ENCODE measurements at regions not wholly inside any gene's neighbourhood (a gene's known extent, or its start where the extent isn't known, plus 50 kb on each side); places are given as distances from the start of the nearest gene placed in this dataset.

DNA sequence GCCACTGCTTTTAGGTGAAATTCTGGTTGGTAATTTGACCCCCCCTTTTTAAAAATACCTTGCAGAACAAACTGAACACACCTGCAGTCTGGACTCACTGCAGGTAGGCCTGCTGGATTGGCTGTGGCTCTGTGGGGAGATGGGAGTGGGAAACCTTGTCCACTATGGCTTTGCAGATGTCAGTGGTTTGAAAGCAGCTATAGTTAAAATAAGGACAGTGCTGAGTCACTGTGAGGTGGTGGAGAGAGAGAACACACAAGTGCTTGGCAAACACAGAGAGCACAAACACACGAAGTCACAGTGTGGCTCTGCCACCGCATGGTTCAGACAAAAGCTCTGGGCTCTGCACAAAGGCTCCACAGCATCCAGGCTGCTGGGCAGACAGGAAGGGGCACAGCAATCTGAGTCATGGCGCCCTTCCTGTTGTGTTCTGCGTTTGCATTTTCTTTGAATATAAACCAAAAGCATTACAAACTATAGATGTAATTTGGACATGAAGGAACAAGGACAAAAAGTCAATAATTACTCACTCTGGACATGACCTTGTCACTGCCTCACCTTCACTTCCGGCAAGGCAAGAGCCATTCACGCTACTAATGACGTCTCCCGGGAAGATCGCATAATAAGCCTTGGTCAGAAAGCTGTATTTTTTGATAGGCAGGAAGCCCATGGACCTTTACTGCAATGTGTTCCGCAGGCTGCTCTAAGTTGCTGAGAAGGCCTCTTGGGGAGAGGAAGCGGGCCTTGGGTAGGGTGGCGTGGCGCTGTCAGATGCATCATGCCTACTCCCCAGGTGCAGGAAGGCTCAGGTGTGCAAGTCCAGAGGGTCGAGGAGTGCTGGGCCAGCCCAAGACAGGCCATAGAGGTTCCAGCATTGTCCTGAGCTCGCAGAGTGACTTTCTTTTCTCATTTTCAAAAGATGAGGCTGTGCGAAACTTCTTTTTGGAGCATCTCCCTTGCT, 60.1 kb upstream of the MED9 start:
- TF ChIP-seq, protein P1, sequence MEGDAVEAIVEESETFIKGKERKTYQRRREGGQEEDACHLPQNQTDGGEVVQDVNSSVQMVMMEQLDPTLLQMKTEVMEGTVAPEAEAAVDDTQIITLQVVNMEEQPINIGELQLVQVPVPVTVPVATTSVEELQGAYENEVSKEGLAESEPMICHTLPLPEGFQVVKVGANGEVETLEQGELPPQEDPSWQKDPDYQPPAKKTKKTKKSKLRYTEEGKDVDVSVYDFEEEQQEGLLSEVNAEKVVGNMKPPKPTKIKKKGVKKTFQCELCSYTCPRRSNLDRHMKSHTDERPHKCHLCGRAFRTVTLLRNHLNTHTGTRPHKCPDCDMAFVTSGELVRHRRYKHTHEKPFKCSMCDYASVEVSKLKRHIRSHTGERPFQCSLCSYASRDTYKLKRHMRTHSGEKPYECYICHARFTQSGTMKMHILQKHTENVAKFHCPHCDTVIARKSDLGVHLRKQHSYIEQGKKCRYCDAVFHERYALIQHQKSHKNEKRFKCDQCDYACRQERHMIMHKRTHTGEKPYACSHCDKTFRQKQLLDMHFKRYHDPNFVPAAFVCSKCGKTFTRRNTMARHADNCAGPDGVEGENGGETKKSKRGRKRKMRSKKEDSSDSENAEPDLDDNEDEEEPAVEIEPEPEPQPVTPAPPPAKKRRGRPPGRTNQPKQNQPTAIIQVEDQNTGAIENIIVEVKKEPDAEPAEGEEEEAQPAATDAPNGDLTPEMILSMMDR (IDR thresholded peaks at IDR 0.05; ENCODE audit: low read length, missing control alignments) = no peak
- H3K4me3 ChIP-seq (replicated peaks; ENCODE audit: low read depth, low read length) = no peak overlapping the region
- DNase-seq (ENCODE audit: low read depth) = peak; percentile 75

DNA sequence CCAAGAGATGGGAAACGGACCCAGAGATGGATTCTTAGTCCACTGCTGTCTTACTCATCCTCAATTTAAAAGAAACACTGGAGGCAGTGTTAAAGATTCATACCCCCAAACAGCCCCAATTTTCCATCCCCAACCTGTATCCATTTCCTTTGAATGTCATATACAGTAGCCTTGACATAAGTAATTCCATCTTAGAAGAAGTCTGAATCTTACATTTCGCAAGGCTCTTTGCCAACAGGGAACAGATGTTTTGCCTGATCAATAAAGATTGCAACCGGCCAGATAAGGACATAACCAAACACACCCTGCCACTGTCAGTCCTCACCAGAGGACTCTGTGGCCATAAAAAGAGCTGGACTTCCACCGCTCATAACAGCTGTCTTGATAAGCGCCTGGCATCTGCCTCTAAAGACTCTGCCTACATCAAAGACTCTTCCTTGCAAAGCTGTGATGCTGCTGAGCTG, 59.0 kb upstream of the MED9 start:
- H3K4me3 ChIP-seq (replicated peaks; ENCODE audit: low read depth, low read length) = no peak overlapping the region
- TF ChIP-seq, protein P1 (IDR thresholded peaks at IDR 0.05; ENCODE audit: low read length, missing control alignments) = no peak
- DNase-seq (ENCODE audit: low read depth) = no peak

DNA sequence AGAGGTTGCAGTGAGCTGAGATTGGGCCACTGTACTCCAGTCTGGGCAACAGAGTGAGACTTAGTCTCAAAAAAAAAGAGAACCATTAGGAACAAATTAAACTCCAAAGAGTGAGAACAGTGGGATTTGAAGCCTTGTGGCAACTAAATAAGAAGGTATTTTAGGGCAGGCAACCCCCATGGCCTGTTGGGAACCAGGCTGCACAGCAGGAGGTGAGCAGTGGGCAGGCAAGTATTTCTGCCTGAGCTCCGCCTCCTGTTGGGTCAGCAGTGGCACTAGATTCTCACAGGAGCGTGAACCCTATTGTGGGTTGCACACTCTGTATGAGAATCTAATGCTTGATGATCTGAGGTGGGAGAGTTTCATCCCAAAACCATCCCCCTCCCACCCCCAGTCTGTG, 57.6 kb upstream of the MED9 start:
- H3K4me3 ChIP-seq (replicated peaks; ENCODE audit: low read depth, low read length) = no peak overlapping the region
- DNase-seq (ENCODE audit: low read depth) = no peak
- TF ChIP-seq, protein P1 (IDR thresholded peaks at IDR 0.05; ENCODE audit: low read length, missing control alignments) = no peak

DNA sequence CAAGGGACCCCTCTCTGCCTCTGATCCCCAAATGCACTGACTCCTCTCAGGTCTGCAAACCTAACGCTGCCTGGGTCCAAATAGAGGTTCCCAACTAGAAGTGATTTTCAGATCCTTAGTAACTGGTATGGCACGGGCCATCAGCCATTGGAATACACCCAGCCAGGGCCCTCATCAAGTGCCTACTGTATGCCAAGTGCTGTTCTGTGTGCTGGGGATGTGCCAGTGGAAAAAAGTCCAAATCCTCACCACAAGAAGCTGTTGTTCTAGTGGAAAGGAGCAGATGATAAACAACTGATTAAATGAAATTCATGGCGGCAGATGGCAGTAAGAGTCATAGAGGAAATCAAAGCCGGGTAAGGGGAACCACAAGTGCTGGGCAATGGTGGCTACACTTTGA, 57.2 kb upstream of the MED9 start:
- H3K4me3 ChIP-seq (replicated peaks; ENCODE audit: low read depth, low read length) = no peak overlapping the region
- TF ChIP-seq, protein P1 (IDR thresholded peaks at IDR 0.05; ENCODE audit: low read length, missing control alignments) = no peak
- DNase-seq (ENCODE audit: low read depth) = no peak

DNA sequence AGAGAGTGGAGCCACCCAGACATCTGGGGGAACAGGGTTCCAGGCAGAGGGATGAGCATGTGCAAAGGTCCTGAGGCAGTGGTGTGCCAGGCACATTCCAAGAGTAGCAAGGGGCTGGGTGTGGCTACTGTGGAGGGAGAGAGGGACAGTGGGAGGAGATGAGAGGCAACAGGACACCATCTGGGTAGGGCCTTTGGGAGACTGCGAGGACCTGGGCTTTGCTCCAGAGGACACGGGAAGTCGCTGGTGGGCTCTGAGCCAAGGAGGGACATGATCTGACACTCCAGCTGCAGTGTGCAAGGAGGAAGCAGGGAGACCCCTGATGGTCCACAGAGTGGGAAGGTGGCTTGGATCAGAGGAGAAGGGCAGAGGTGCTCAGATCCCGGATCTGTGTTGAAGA, 56.7 kb upstream of the MED9 start:
- H3K4me3 ChIP-seq (replicated peaks; ENCODE audit: low read depth, low read length) = no peak overlapping the region
- TF ChIP-seq, protein P1 (IDR thresholded peaks at IDR 0.05; ENCODE audit: low read length, missing control alignments) = no peak
- DNase-seq (ENCODE audit: low read depth) = no peak

DNA sequence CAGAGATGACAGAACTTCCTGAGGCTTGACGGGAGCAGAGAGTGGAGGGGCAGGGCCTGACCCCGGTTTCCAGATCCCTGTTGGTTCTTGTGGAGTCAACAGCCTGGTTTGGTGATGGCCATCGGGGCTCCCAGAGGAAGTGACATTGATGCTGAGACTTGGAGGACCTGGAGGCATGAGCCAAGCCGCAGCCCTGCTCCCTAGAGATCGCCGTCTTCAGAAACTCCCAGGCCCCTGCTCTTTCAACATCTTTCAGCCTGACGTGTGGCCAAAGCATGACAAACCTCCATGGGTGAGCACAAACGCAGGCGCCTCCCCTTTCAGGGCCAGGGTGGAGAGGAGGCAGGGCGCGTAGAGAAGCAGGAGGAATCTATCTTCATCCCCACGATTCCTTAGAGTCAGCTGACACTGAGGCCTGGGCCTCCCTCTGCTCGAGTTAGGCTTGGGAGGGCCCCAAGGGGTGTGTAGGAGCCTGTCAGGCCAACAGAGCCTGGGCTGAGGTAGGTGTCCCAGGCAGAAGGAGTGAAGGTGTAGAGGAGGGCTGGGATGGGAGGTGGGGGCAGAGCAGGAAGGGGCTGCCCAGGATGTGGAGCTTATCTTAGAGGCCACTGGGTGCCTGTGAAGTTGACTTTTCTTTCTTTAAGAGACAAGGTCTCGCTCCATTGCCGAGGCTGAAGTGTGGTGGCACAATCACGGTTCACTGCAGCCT, 56.1 kb upstream of the MED9 start:
- TF ChIP-seq, protein P1 (IDR thresholded peaks at IDR 0.05; ENCODE audit: low read length, missing control alignments) = no peak
- no peak overlapping the region for H3K4me3 ChIP-seq (replicated peaks; ENCODE audit: low read depth, low read length)
- peak; percentile 97 for DNase-seq (ENCODE audit: low read depth)

Measured in fibroblast of pulmonary artery (primary cell).